Amniotic stem cell (primary cell): ENCODE measurements at regions not wholly inside any gene's neighbourhood (a gene's known extent, or its start where the extent isn't known, plus 50 kb on each side); places are given as distances from the start of the nearest gene placed in this dataset.

ENCODE experiments used
- DNase-seq: peaks from one replicate; lab custom pipeline; 2025; lab: John Stamatoyannopoulos, UW

GRCh38 chr4:24244663-24245490 is 339.5 kb downstream of the DHX15 start:
- DNase-seq = no peak

GRCh38 chr4:24243641-24244040 is 340.7 kb downstream of the DHX15 start:
- DNase-seq = no peak

DNA sequence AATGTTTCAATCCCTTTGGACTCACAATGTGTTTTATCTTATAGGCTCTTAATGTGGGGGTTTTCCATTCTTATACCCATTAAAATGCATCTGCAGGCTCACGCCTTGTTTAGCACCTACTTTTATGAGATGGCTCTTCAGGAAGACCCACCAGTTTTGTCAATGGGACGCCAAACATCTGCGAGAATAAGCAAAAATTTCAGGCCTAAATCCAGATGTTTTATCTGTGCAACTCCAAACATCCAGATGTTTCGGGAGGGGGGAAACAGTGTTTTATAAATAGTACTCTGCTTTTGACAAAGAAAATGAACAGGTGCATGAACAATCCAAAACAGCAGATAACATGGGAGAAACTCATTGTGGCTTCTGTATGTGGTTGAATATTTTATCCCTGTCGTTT is 342.8 kb downstream of the DHX15 start:
- DNase-seq = no peak

GRCh38 chr4:24240655-24241054 is 343.7 kb downstream of the DHX15 start:
- DNase-seq = no peak

DNA sequence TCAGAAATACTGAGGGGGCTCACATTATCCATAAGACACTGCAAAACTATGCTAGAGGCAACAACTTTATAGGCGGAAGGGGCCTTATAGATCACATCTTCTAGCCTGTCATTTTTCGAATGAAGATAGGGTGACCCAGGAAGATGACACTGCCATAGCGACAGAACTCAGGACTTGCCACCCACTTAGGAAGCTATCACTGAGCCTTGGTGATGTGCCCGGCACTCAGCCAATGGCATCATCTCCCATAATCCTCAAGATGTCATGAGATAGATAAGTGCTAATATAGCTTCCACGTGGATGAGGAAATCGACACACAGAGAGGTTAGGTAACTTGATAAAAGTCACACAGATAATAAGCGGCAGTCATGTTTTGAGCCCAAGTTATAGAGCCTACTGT is 346.6 kb downstream of the DHX15 start:
- no peak for DNase-seq

DNA sequence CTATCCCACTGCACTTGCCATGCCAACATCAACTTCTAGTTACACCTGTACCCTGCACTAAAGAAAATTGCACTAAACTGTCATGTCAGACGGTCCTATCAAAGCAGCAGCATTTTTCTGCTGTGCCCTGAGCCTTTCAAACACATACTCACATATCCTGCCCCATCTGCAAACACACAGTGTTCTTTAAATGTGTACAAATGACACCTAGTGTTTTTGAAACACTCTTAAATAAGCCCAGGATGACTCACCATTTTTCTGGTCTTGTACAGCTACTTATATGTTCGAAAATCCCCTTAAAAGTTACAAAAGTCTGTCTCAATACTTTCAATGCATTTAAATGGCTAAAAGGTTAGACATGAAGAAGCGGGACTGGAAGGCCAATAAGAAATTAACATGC is 346.7 kb upstream of the PPARGC1A start:
- DNase-seq = no peak

- DNase-seq = no peak
Observed at GRCh38 chr4:24236120-24236519, 346.3 kb upstream of the PPARGC1A start.

DNA sequence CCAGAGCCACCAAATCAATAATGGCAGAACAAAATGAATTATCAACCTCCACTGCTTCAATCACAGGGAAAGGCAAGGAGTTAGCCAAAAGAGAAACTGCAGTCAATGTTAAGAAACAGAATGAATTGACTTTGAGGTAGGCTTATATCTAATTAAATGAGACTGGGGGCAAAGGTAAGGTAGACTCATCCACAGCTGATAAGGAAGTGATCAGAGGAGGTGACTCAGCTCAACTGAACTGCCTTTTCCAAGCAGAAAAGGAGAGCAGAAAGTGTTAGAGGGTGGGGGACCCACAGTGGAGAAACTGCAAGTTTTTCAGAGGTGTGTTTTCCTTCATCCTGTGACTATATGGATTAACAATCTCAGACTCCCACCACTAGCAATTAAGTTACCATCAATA is 345.8 kb upstream of the PPARGC1A start:
- no peak for DNase-seq

GRCh38 chr4:24234288-24234848 is 344.5 kb upstream of the PPARGC1A start:
- DNase-seq = no peak

DNA sequence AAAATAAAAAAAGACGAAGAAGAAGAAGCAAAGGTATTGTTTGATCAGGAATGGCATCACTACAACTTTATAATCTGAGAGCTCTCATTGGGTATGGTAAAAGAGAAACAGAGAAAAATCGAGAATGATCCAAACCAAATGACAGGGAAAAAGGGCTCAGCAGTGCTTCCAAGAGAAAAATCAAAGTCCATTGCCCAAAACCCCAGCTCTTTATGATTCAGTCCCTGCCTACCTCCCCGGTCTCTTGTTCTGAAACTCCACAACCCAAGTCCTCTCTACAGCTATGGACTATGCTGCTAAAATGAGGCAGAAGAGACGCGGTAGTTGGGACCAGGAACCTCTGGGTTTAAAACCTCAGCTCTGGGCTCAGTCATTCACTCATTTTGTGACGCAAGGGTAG is 341.1 kb upstream of the PPARGC1A start:
- DNase-seq = no peak

DNA sequence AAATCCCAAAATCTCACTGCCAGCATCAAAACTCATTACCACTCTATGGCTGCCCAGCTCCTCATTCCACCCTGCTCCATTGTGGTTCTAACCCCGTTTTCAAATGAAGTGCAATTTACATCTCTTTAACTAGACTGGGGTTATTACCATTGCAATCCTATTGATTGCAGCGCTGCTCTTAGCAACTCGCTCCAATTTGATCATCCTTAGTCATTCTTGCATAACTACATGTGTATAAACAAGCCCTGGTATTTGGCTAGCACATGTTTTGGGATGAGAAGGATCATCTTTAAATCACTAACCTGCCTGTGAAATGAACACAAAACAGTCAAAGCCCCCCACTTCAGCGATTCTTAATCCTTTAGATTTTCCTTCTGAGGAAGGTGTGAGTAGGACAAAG is 340.1 kb upstream of the PPARGC1A start:
- DNase-seq = no peak

GRCh38 chr4:24228692-24229091 is 338.8 kb upstream of the PPARGC1A start:
- DNase-seq = no peak

- DNase-seq = no peak
Observed at GRCh38 chr4:24226667-24227066, 336.8 kb upstream of the PPARGC1A start.

- DNase-seq = no peak
Observed at GRCh38 chr4:24226023-24226422, 336.2 kb upstream of the PPARGC1A start.

- no peak for DNase-seq
Observed at GRCh38 chr4:24224446-24224845, 334.6 kb upstream of the PPARGC1A start.

- DNase-seq = no peak
Observed at GRCh38 chr4:24219209-24219608, 329.4 kb upstream of the PPARGC1A start.

DNA sequence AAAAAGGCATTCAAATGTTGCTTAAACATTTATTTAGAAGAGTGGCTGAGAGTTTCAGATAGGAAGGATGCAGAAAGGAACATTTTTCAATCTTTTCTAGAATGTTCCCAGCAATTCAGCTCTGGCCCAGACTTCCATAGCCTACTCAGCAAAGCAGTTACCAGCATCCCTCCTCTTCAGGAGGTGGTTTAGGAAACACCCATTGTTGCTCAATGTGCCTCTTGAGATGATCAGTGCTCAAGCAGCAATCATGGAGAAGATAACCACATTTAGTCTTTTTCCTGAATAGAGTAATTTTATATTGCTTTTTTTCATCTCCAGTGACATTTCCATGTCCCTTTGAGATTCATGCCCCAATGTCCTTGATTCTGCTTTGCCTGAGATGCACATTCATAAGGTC is 328.7 kb upstream of the PPARGC1A start:
- no peak for DNase-seq

DNA sequence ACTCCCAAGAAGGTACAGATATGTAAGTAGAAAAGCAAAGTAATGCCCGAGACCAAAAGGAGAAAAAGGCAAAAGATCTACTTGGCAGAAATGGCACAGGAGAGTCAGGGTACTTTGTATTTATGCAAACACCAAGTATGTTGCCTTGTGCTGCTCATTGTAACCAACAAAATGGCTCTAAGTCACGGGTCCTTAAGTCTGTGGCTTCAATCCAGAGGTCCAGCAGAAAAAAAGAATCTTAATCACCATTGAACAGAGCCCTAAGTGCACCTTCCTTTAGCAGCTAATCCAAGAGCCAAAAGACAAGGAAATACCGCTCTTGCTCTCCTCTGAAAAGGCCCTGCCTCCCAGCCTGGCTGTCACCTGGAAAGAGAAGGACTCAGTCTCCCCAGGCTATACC is 324.9 kb upstream of the PPARGC1A start:
- DNase-seq = no peak

DNA sequence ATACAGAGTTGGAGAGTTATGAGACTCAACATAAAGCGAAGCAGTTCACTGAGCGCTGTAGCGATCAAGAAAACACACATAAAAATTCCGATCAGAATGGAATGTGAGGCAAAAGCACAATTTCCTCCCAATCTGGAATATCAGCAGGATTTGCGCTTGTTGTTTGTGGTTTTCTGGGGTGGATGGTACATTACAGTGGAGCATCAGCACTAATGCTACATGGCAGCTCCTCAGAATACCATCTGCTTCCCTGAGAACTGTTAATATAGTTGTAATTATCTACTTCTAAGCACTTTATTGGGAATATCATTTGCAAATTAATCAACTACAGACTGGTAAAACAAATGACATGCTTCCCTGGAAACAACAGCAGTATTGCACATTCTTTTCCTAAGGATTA is 324.1 kb upstream of the PPARGC1A start:
- DNase-seq = no peak

DNA sequence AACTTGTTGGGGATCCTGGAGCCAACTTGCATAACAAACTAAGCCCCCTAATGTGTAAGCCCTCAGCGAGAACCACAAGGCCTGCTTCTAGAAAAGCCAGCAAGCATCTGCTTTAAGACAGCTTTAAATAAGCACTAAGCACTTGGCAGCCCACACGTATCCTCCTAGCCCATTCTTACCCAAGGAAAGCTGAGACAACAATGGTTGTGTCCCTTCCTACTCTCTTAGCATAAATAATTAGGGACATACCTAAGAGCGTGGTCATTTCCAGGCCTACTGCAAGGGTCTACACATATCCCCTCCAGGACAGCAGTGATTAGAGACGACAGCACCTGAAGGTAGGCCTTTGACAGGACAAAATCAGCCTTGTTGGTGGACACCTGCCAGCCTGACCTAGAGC is 322.8 kb upstream of the PPARGC1A start:
- DNase-seq = no peak

- DNase-seq = no peak
Observed at GRCh38 chr4:24211856-24212255, 322.0 kb upstream of the PPARGC1A start.

- no peak for DNase-seq
Observed at GRCh38 chr4:24210332-24210902, 320.6 kb upstream of the PPARGC1A start.

DNA sequence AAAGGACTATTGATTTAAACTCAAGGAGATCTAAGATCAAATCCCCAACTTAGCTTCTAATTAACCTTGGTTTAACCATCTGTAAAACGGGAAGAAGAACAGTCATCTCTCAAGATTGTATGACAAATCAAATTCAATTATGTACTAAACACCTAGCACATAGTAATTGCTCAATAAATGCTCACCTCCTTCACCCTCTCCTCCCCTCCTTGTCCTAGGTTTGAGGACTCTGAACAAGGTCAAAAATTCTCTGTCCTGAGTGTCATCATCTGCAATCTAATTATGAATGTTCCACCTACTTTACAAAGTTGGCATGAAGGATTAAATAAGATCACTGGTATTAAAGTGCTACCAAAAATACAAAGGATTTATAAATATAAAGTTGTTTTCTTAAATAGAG is 320.1 kb upstream of the PPARGC1A start:
- no peak for DNase-seq

GRCh38 chr4:24209131-24209530 is 319.3 kb upstream of the PPARGC1A start:
- DNase-seq = no peak
